Nephron (organoid): ENCODE measurements at regions not wholly inside any gene's neighbourhood (a gene's known extent, or its start where the extent isn't known, plus 50 kb on each side); places are given as distances from the start of the nearest gene placed in this dataset.

Source experiments
- H3K27ac Mint-ChIP-seq, 3 experiments: 2 replicates each; pipeline ENCODE4 v1.8.0; 2020; ENCODE audit warnings: mixed read lengths in 3 of 3, mild to moderate bottlenecking in 2 of 3, moderate library complexity in 1 of 3
- H3K27me3 Mint-ChIP-seq: 2 replicates; pipeline ENCODE4 v1.8.0; 2021; ENCODE audit warnings: low read depth, mild to moderate bottlenecking, moderate library complexity, mixed read lengths
- H3K36me3 Mint-ChIP-seq: 2 replicates; pipeline ENCODE4 v1.8.0; 2020; ENCODE audit warnings: low read depth, mixed read lengths
- H3K4me1 Mint-ChIP-seq: 2 replicates; pipeline ENCODE4 v1.8.0; 2020; ENCODE audit warnings: mixed read lengths
- H3K4me3 Mint-ChIP-seq, 3 experiments: 2 replicates each; pipeline ENCODE4 v1.8.0; 2020; ENCODE audit warnings: mild to moderate bottlenecking in 3 of 3, mixed read lengths in 3 of 3, moderate library complexity in 2 of 3
- H3K9me3 Mint-ChIP-seq: 2 replicates; pipeline ENCODE4 v1.8.0; 2020; ENCODE audit warnings: mixed read lengths
- TF ChIP-seq, protein P1 (sequence below), 3 experiments: fragments of 200-600 bp; sonication (generic); IDR thresholded peaks; one replicate each; pipeline ENCODE4 v1.5.0; 2021; ENCODE audit warnings: antibody characterized with exemption in 3 of 3; ENCODE audit not compliant: unreplicated experiment in 3 of 3

DNA sequence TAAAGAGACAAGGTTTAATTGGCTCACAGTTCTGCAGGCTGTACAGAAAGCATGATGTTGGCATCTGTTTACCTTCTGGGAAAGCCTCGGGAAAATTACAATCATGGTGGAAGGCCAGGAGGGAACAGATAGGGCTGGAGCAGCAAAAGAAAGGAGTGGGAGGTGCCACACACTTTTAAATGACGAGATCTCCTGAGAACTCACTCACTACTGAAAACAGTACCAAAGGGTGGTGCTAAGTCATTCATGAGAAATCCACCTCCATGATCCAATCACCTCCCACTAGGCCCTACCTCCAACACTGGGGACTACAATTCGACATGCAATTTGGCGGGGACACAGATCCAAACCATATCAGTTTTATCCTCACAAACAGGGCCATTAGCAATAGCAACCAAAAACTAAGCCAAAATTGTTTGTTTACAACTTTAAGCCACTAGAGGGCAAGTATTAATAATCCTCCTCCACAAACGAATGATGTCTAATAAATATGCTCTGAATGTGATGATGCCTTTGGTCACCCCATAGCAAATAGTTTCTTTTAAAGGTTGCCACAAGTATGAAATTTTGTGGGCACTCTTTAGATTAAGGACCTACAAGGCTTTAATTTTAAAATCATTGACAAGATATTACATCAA, 129.2 kb upstream of the NRBF2 start:
- Mint-ChIP-seq H3K27me3 (no peaks in the 10 kb centered on the region), H3K4me1 (no peaks in the 10 kb centered on the region), H3K4me3 (no peak overlapping the region), H3K36me3 (no peaks in the 10 kb centered on the region), H3K9me3 (no peaks in the 10 kb centered on the region), H3K27ac (no peak overlapping the region)
- TF ChIP-seq, protein P1, sequence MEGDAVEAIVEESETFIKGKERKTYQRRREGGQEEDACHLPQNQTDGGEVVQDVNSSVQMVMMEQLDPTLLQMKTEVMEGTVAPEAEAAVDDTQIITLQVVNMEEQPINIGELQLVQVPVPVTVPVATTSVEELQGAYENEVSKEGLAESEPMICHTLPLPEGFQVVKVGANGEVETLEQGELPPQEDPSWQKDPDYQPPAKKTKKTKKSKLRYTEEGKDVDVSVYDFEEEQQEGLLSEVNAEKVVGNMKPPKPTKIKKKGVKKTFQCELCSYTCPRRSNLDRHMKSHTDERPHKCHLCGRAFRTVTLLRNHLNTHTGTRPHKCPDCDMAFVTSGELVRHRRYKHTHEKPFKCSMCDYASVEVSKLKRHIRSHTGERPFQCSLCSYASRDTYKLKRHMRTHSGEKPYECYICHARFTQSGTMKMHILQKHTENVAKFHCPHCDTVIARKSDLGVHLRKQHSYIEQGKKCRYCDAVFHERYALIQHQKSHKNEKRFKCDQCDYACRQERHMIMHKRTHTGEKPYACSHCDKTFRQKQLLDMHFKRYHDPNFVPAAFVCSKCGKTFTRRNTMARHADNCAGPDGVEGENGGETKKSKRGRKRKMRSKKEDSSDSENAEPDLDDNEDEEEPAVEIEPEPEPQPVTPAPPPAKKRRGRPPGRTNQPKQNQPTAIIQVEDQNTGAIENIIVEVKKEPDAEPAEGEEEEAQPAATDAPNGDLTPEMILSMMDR (IDR thresholded peaks at IDR 0.05; ENCODE audit: unreplicated experiment in 3 of 3), result peak in 1 of 3 experiments; percentile 8

DNA sequence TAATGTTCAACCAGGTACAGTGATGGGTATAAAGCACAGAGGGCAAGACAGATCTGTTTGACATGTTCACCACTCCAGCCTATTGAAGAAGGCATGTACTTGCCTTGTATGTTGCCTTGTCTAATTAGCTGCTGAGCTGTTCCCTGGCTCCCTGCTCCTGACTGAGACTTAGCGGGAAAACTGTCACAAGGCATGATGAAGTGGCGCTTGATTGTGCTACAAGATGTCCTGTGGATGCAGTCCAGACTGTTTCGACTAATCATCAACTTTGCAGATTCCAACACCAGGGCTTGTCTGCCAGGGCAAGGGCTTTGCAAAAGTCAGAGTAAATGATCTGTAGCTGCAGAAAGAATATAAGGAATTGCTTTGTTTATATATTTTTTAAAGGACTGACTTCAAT, 136.2 kb upstream of the NRBF2 start:
- Mint-ChIP-seq H3K27me3 (no peaks in the 10 kb centered on the region), H3K9me3 (no peaks in the 10 kb centered on the region), H3K4me1 (peaks cover 10% of the 10 kb centered on the region), H3K4me3 (no peak overlapping the region), H3K27ac (peak overlapping the region; percentile 72 to 91 (median 89)), H3K36me3 (no peaks in the 10 kb centered on the region)
- TF ChIP-seq, protein P1 (IDR thresholded peaks at IDR 0.05; ENCODE audit: unreplicated experiment in 3 of 3), result no peak

DNA sequence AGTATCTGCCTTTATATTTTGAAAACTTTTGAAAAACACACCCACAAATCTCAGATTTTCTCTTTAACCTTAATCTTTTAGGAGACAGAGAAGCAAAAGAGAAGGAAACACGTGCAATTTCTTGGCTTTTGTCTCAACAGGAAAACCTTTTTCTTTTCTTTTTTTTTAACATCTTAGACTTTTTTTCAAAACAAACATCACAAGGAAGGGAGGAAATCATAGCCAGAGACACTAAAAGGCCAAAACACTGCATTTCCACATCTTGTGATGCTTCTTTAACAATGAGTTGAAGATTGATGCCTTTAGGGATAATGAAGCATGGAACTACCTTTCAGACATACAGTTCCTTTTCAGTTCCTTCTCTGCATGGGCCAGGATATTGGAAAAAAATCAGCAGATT, 136.6 kb upstream of the NRBF2 start:
- Mint-ChIP-seq H3K27ac (peak overlapping the region; percentile 72 to 91 (median 89)), H3K9me3 (no peaks in the 10 kb centered on the region), H3K4me3 (no peak overlapping the region), H3K36me3 (no peaks in the 10 kb centered on the region), H3K27me3 (no peaks in the 10 kb centered on the region), H3K4me1 (peaks cover 10% of the 10 kb centered on the region)
- TF ChIP-seq, protein P1 (IDR thresholded peaks at IDR 0.05; ENCODE audit: unreplicated experiment in 3 of 3), result no peak

DNA sequence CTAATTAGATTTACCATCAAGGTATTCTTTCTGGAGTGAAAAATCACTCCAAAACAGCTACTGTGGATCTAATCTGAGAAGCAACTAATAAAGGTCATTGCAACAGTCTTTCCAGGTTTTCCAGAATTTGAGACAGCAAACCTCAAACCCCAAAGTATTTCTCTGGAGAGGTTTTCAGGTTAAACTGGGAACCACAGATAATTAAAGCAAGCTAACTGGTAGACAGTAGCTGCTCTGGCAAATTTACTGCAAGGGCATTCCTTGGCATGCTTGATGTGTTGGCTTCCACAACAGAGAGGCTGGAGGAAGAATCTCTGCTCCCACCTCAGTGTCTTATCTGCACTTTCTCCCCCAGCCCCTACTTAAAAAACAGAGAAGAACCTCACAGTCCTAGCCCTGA, 140.0 kb upstream of the NRBF2 start:
- TF ChIP-seq, protein P1 (IDR thresholded peaks at IDR 0.05; ENCODE audit: unreplicated experiment in 3 of 3), result no peak
- Mint-ChIP-seq H3K4me3 (no peak overlapping the region), H3K27ac (no peak overlapping the region), H3K4me1 (peaks cover 10% of the 10 kb centered on the region), H3K9me3 (no peaks in the 10 kb centered on the region), H3K27me3 (no peaks in the 10 kb centered on the region), H3K36me3 (no peaks in the 10 kb centered on the region)

DNA sequence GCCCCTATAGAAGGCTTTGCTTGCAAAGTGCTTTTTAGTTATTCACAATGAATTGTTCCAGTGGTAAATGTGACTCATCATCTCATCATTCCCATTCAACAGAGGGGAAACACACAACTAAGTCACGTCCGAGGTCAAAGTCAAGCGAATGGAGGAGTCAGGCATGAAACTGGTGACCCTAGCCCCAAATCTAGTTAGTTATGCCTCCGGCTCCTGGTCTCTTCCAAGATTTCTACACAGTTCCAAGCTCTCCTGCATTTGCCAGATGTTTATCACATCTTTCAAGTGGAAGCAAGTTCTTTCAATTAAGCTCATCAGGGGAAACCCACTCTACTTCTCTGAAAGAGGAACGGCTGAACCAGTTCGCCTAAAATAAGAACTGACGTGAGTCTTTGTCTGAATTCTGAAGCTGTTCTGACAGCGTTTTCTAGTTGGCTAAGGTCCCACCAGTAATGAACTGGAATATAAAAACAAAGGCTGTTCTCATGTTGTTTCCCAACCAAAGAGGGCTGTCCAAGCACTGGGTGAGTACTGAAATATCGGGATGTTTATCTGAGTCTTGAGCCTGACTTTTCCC, 140.9 kb upstream of the NRBF2 start:
- Mint-ChIP-seq H3K36me3 (no peaks in the 10 kb centered on the region), H3K27me3 (no peaks in the 10 kb centered on the region), H3K9me3 (no peaks in the 10 kb centered on the region), H3K4me3 (no peak overlapping the region), H3K4me1 (peaks cover 10% of the 10 kb centered on the region), H3K27ac (no peak overlapping the region)
- TF ChIP-seq, protein P1 (IDR thresholded peaks at IDR 0.05; ENCODE audit: unreplicated experiment in 3 of 3), result no peak

DNA sequence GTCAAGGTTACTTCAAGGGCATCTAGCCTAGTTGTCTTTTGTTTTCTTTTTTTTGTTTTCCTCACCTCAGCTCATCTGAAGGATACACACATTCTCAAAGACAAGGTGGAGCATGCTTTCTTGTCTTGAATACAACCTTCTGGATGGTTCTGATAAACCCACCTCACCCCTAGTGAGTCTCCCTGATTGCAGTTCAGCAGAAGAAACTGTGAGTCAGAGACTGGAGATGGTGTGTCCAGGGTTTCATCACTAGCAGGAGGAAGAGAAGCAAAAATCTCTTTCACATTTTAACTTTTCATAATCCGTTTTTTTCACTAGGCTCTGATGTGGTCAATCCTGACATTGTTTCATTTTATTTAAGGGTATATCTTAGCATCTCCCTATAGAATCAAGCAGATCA, 143.0 kb upstream of the NRBF2 start:
- no peak overlapping the region for H3K27ac Mint-ChIP-seq
- TF ChIP-seq, protein P1 (IDR thresholded peaks at IDR 0.05; ENCODE audit: unreplicated experiment in 3 of 3), result no peak
- H3K4me3 Mint-ChIP-seq, result no peak overlapping the region
- H3K4me1 Mint-ChIP-seq, result no peaks in the 10 kb centered on the region
- no peaks in the 10 kb centered on the region for H3K27me3 Mint-ChIP-seq
- no peaks in the 10 kb centered on the region for H3K36me3 Mint-ChIP-seq
- no peaks in the 10 kb centered on the region for H3K9me3 Mint-ChIP-seq
